ENCODE measurements at regions not wholly inside any gene's neighbourhood (a gene's known extent, or its start where the extent isn't known, plus 50 kb on each side); places are given as distances from the start of the nearest gene placed in this dataset.

- no peak for DNase-seq (ENCODE audit: low read depth)
These were observed 749.1 kb upstream of the SORCS1 start for GRCh38 chr10:107913317-107914294.

- no peak for DNase-seq (ENCODE audit: low read depth)
These were observed 736.6 kb upstream of the SORCS1 start for GRCh38 chr10:107901076-107901475.

GRCh38 chr10:107900131-107900530 lies 735.6 kb upstream of the SORCS1 start:
- no peak for DNase-seq (ENCODE audit: low read depth)

GRCh38 chr10:107899502-107900062 lies 735.1 kb upstream of the SORCS1 start:
- DNase-seq (ENCODE audit: low read depth), result no peak

- no peak for DNase-seq (ENCODE audit: low read depth)
These were observed 734.6 kb upstream of the SORCS1 start for GRCh38 chr10:107899075-107899474.

- DNase-seq (ENCODE audit: low read depth), result no peak
These were observed 733.9 kb upstream of the SORCS1 start for GRCh38 chr10:107898392-107898791.

- no peak for DNase-seq (ENCODE audit: low read depth)
These were observed 730.0 kb upstream of the SORCS1 start for GRCh38 chr10:107894516-107894915.

GRCh38 chr10:107889105-107889504 lies 724.6 kb upstream of the SORCS1 start:
- DNase-seq (ENCODE audit: low read depth), result no peak

GRCh38 chr10:107880185-107880584 lies 715.7 kb upstream of the SORCS1 start:
- no peak for DNase-seq (ENCODE audit: low read depth)

- no peak for DNase-seq (ENCODE audit: low read depth)
These were observed 708.5 kb upstream of the SORCS1 start for GRCh38 chr10:107873007-107873406.

- DNase-seq (ENCODE audit: low read depth), result no peak
These were observed 701.2 kb upstream of the SORCS1 start for GRCh38 chr10:107865691-107866090.

- no peak for DNase-seq (ENCODE audit: low read depth)
These were observed 694.6 kb upstream of the SORCS1 start for GRCh38 chr10:107859065-107859464.

- no peak for DNase-seq (ENCODE audit: low read depth)
These were observed 691.5 kb upstream of the SORCS1 start for GRCh38 chr10:107856047-107856315.

GRCh38 chr10:107855301-107856046 lies 691.0 kb upstream of the SORCS1 start:
- DNase-seq (ENCODE audit: low read depth), result no peak

- no peak for DNase-seq (ENCODE audit: low read depth)
These were observed 684.3 kb upstream of the SORCS1 start for GRCh38 chr10:107848726-107849360.

- DNase-seq (ENCODE audit: low read depth), result no peak
These were observed 683.1 kb upstream of the SORCS1 start for GRCh38 chr10:107847620-107848019.

GRCh38 chr10:107834706-107835105 lies 670.2 kb upstream of the SORCS1 start:
- no peak for DNase-seq (ENCODE audit: low read depth)

GRCh38 chr10:107831772-107832171 lies 667.3 kb upstream of the SORCS1 start:
- DNase-seq (ENCODE audit: low read depth), result no peak

- no peak for DNase-seq (ENCODE audit: low read depth)
These were observed 664.7 kb upstream of the SORCS1 start for GRCh38 chr10:107829161-107829560.

- DNase-seq (ENCODE audit: low read depth), result no peak
These were observed 661.7 kb upstream of the SORCS1 start for GRCh38 chr10:107826171-107826570.

- DNase-seq (ENCODE audit: low read depth), result peak; percentile 49
These were observed 650.5 kb upstream of the SORCS1 start for GRCh38 chr10:107814865-107815487.

Data from fibroblast of gingiva (primary cell).